GM10266 (cell line): ENCODE measurements at regions not wholly inside any gene's neighbourhood (a gene's known extent, or its start where the extent isn't known, plus 50 kb on each side); places are given as distances from the start of the nearest gene placed in this dataset.

Experiments used
- DNase-seq: peaks from one replicate; pipeline ENCODE4 v3.0.0; 2012; ENCODE audit errors: extremely low spot score
- TF ChIP-seq, protein P1 (sequence below): IDR thresholded peaks from 2 replicates; pipeline ENCODE4 v1.5.1; 2012; ENCODE audit warnings: mild to moderate bottlenecking, low read depth; ENCODE audit not compliant: control insufficient read depth, insufficient read depth; ENCODE audit errors: missing control alignments

DNA sequence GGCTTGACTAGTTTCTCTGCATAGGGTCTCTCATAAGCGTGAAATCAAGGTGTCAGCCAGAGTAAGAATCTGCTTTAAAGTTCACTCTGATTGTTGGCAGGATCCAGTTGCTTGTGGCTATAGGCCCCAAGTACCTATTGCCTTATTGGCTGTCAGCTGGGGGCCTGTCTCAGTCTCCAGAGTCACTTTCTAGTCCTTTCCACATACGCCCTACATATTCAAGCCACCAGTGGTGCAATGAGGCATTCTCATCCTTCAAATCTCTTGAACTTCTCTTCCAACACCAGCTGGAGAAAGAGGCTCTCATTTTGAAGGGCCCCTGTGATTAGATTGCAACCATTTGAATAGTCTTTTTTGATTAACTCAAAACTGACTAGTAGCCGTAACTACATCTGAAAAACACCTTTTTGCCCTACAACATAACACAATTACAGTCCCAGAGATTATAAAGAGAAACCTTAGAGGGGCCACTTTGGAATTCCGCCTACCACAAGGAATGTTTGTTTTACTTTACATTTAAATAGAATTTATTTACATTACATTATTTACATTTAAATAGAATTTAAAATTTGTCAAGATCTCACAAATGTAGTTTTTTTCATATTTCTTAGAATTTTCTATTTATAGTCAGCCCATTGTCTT is 520.1 kb downstream of the DSC3 start:
- DNase-seq, result no peak
- TF ChIP-seq, protein P1, sequence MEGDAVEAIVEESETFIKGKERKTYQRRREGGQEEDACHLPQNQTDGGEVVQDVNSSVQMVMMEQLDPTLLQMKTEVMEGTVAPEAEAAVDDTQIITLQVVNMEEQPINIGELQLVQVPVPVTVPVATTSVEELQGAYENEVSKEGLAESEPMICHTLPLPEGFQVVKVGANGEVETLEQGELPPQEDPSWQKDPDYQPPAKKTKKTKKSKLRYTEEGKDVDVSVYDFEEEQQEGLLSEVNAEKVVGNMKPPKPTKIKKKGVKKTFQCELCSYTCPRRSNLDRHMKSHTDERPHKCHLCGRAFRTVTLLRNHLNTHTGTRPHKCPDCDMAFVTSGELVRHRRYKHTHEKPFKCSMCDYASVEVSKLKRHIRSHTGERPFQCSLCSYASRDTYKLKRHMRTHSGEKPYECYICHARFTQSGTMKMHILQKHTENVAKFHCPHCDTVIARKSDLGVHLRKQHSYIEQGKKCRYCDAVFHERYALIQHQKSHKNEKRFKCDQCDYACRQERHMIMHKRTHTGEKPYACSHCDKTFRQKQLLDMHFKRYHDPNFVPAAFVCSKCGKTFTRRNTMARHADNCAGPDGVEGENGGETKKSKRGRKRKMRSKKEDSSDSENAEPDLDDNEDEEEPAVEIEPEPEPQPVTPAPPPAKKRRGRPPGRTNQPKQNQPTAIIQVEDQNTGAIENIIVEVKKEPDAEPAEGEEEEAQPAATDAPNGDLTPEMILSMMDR, result no peak

DNA sequence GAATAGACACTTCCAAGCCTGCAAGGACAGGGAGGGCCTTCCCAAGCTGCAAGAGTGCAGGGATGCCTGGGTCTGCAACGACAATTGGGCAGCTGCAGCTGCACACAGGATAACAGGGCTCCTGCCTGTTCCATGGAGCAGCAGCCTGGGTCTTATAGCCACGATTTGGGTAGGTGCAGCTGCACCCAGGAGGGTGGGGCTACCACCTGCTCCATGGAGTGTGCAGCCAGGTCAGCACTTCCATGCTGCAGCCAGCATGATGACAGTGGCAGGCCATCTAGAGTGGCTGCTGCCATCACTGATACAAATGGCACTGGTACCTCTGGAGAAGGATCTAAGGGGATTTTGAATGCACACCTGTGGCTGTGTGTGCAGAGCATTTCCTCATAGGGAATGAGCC is 528.5 kb downstream of the DSC3 start:
- DNase-seq, result no peak
- TF ChIP-seq, protein P1, result no peak

DNA sequence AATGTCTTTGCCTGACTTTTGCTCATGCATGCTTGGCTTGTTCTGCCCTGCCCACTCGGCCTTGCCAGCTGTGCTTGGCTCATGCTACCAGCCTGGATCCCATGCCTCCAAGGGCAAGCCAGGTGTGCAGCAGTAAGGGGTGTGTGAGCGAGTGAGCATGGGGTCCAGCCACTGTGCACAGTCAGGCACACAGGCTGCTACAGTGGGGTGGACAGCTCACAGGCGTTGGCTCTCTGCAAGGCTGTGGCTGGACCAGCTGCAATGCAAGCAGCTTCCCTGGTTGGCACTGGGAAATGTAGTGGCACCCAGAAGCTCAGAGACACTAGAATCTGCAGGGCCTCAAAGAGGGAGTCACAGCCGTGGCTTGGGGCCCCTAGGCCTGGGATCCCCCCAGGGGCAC is 529.7 kb downstream of the DSC3 start:
- DNase-seq, result no peak
- TF ChIP-seq, protein P1, result no peak

DNA sequence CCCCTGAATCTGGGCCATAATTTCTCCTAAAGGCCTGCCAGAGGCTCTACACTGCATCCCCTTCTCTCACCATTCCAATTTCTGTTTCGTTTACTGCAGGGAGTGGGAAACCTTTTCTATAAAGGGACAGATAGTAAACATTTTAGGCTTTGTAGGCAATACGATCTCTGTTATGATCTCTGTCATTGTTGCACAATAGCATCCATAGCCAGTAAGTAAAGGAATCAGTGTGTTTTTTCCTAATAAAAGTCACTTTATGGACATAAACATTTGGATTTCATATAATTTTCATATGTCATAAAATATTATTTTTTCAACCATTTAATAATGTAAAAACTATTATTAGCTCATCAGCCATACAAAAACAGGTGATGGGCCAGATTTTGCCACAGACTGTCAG is 531.7 kb downstream of the DSC3 start:
- TF ChIP-seq, protein P1, result no peak
- DNase-seq, result no peak

DNA sequence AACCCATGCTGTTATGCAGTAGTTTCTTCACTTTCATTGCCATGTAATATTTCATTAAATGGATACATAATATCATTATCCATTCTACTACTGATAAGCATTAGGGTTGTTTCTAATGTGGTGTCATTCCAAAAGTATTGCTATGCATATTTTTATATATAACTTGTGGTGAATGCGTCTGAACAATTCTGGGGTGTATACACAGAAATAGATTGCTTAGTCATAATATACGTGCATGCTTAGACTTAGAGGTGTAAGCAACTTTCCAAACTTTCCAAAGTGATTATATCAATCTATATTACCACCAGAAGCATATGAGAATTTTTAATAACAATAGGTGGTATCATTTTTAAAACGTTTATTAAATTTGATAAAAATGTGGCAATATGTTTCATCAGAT is 540.9 kb downstream of the DSC3 start:
- no peak for DNase-seq
- TF ChIP-seq, protein P1, result no peak

DNA sequence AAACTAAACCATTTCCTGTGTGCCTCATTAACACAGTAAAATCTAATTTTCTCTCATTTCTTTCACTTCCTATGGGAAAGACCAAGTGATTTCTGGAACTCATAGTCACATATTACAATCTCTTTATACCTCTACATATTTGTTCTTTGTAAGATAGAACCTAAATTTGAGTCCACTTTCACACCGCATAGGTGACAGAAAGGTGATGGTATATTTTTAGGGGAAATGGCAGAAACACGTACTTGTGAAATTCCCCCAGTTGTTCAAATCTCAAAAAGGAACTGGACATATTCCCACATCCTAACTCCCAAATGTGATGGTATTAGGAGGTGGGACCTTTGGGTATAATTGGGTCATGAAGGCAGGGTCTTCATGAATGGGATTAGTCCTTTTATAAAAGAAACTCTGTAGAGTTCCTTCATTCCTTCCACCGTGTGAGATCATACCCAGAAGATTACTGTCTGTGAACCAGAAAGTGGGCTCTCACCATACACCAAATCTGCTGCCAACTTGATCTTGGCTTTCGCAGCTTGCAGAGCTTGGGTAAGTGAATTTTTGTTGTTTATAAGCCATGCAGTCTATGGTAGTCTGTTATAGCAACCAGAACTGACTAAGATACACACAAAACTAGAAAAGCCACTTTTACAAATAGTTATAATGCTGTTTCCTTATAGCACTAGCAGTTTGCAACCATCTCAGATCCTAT is 542.1 kb downstream of the DSC3 start:
- TF ChIP-seq, protein P1, result no peak
- DNase-seq, result no peak

DNA sequence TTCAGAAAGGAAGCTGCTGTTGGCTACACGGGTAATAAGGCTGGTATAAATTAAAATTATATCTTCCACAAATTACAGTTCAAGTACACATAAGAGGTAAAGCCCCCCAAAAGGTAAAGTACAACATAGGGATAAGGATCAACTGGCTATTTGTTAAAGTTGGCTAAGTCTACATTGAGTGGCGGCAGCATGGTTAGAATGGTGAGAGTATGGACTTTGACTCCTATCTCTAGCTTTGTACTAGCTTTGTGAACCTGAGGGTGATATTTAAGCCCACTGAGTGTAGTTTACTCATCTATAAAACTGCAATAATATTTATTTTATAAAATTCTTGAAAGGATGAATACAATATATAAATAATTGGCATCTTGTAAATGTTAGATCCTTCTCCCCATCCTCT is 542.8 kb downstream of the DSC3 start:
- no peak for DNase-seq
- TF ChIP-seq, protein P1, result no peak
